GM12865 (cell line): ENCODE measurements at regions not wholly inside any gene's neighbourhood (a gene's known extent, or its start where the extent isn't known, plus 50 kb on each side); places are given as distances from the start of the nearest gene placed in this dataset.

Source experiments
- DNase-seq: peaks from one replicate; pipeline ENCODE4 v3.0.0; 2010; ENCODE audit warnings: low read depth
- H3K4me3 ChIP-seq: 2 replicates; pipeline ENCODE4 v1.5.1; 2011; ENCODE audit warnings: mild to moderate bottlenecking, low read depth, low read length, control low read depth
- TF ChIP-seq, protein P1 (sequence below): IDR thresholded peaks from 2 replicates; pipeline ENCODE4 v1.5.1; 2011; ENCODE audit warnings: low read length, control low read depth, low read depth, inconsistent platforms; ENCODE audit not compliant: insufficient read depth; ENCODE audit errors: missing control alignments

DNA sequence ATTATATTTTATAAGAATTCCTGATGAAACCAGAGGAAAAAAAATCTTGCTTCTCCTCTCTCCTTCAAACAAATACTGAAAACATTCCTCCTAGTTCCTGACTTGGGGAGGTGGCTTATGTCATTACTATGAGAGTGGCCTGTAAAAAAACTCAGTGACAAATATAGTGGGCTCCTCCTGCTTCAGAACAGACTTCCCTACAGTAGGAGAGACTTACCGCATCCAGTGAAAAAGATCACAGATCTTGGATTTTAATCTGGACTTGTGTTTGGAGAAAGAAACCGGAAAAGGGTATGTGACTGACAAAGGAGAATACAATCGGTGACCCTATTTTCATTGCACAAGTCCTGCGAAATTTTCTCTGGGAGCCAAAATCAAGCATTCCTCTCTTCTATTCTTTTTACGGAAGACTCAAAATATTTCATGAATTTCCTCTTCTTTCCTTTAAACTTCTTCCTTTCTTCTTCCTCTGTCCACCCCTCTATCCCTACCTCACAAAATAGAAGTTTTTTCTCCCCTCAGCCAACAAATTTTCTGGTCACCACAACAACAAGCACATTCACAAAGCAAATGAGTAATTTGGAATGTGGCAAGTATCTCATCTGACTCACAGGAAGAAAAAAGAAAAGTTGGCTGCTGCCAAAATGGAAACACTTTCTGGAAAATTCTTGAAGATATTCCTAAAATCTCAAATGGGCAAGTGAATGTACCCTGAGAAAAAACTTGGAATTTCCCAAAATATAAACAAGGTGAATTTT, 185.1 kb upstream of the CDKN3 start:
- H3K4me3 ChIP-seq, result no peak overlapping the region
- no peak for DNase-seq
- TF ChIP-seq, protein P1, sequence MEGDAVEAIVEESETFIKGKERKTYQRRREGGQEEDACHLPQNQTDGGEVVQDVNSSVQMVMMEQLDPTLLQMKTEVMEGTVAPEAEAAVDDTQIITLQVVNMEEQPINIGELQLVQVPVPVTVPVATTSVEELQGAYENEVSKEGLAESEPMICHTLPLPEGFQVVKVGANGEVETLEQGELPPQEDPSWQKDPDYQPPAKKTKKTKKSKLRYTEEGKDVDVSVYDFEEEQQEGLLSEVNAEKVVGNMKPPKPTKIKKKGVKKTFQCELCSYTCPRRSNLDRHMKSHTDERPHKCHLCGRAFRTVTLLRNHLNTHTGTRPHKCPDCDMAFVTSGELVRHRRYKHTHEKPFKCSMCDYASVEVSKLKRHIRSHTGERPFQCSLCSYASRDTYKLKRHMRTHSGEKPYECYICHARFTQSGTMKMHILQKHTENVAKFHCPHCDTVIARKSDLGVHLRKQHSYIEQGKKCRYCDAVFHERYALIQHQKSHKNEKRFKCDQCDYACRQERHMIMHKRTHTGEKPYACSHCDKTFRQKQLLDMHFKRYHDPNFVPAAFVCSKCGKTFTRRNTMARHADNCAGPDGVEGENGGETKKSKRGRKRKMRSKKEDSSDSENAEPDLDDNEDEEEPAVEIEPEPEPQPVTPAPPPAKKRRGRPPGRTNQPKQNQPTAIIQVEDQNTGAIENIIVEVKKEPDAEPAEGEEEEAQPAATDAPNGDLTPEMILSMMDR, result no peak

DNA sequence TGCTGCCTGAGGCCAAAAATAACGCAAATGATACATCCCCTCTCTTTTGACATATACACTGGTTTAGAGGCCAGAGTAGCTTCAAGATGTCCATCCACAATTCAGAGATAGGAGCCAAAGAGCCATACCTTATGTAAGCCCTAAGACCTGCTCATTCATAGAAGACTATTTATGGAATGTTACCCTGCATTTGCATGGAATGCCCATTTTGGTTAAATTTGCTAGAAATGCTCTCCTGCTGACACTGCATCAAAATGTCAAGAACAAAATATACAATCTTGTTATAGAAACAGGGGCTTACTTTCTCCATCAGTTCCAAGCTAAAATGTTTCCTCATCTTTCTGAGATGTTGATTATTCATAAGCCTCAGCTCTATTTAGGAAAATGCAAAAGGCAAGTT, 183.3 kb upstream of the CDKN3 start:
- TF ChIP-seq, protein P1, result no peak
- no peak overlapping the region for H3K4me3 ChIP-seq
- no peak for DNase-seq

DNA sequence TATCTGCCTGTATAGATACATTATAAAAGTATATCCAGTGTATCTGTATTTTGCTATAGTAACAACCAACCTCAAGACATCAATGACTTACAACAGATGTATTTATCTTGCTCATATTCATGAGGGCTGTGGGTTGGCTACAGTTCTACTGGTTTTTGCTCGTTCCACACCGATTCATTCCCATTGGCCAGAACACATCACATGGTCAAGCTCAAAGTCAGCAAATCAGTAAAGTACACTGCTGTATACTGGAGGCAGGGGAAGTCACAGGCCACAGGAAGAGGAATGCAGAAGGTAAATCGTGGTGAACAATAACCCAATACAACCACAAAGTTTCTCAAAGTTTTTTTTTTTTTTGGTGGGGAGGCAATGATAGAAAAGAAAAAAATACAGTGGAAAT, 180.0 kb upstream of the CDKN3 start:
- peak; percentile 7 for DNase-seq
- TF ChIP-seq, protein P1, result no peak
- no peak overlapping the region for H3K4me3 ChIP-seq

DNA sequence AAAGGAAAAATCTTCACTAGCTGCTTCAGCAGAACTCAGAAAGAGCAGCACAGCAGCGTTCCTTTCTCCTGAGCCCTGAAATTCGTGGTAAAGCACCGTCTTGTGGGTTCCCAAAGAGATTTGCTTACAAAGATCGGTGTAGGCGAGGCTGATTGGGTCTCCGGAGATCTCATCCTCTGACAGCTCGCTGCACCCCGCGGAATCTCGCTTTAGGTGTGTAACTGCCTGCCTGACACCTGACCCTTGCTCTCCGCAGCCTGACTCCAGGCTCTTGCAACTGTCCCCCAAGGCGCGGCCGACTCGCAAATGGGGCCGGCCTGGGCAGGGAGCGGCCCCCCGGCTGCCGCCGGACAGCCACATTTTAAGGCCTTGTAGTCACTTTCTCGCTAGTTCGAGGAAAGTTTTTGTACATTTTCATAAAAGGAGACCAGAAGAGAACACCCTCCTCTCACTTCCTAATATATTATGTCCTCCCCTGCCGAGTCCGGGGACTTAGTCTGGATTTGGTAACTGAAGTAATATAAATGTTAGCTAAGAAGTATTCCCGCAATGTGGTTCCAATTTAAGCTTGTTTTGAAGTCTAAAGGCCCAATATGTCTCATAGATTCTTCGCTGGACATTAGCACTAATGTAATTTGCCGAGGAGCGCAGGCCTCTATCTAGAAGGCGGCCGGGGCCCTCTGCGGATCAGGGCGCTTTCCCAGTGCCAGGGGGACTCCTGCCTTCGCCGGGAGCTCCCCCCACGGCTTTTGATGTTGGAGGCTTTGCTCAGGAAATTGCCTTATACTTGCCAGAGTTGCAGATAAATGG, 177.3 kb upstream of the CDKN3 start:
- DNase-seq, result no peak
- no peak overlapping the region for H3K4me3 ChIP-seq
- TF ChIP-seq, protein P1, result no peak

DNA sequence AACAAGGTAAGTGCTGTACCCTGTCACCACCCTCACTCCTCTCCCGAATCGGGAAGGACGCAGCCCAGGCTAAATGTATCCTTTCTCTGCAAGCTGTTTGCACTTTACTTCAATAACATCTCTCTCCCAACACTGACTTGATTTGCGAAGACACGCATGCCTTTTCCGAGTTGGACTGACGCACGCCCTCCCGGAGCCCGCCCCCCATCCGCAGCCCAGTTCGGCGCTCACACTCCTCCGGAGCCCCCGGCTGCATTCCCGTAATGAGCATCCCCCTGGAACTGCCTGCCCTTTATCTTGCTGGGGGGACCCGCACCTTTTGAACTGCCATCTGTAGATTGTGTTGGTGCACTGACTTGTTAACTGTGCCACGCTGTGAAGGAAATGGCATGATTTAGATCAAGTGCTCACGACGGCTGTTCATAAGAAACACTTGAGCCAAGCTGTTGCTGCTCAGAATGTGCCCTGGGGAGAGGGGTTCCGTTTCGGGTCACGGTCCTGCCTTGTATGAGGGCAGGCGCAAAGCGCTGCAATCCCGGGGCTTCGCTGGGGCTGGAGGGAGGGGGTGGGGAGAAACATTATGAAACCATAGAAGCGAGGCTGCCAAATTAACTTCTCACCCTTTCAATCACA, 176.6 kb upstream of the CDKN3 start:
- TF ChIP-seq, protein P1, result no peak
- DNase-seq, result no peak
- no peak overlapping the region for H3K4me3 ChIP-seq

DNA sequence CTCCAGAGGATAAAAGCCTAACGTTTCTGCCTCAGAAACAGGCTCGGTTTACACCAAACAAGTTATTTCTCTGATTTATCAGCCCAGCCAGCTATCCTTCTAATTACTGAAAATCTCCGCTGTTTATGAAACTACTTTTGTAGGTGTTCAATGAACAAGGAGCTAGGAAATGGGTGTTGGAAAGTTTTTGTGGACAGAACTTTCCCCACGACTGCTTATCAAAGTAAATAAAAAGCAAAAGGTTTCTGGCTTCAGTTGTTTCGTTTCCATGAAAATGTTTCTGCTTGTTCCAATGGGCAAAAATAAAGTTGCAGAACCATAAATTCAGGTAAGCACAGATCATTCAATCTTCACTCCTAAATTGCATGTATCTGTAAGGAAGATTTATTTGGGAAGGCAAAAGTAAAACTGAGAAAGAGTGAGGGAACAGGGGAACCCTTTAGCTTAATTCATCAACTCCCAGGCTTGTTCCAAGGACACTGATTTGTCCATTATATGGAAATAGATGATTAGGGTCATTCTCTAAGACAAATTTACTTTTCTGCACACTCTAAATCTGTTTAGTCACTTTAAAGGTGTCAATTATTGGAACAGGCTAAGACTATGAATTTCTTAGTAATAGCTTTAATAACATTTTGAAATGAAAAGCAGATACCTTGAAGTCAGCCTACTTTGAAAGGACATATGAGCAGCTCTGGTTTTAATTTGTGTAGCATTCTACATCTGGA, 175.9 kb upstream of the CDKN3 start:
- no peak for DNase-seq
- no peak overlapping the region for H3K4me3 ChIP-seq
- TF ChIP-seq, protein P1, result no peak
